GM23248 (cell line): ENCODE measurements at regions not wholly inside any gene's neighbourhood (a gene's known extent, or its start where the extent isn't known, plus 50 kb on each side); places are given as distances from the start of the nearest gene placed in this dataset.

ENCODE experiments used
- DNase-seq: peaks from one replicate; pipeline ENCODE4 v3.0.0-alpha.2; 2015
- H2AFZ ChIP-seq: fragments of 200-600 bp; sonication (generic); 2 replicates; pipeline ENCODE4 v1.6.1; 2016; ENCODE audit warnings: antibody characterized with exemption
- H3F3A ChIP-seq: fragments of 200-600 bp; sonication (generic); 2 replicates; pipeline ENCODE4 v1.6.1; 2016; ENCODE audit warnings: mild to moderate bottlenecking, antibody characterized with exemption, mixed run types; ENCODE audit not compliant: insufficient read depth
- H3K27ac ChIP-seq: fragments of 200-600 bp; sonication (generic); 2 replicates; pipeline ENCODE4 v1.5.1; 2016; ENCODE audit warnings: mild to moderate bottlenecking
- H3K27me3 ChIP-seq: fragments of 200-600 bp; sonication (generic); replicated peaks from 2 replicates; pipeline ENCODE4 v1.6.1; 2016; ENCODE audit warnings: mild to moderate bottlenecking; ENCODE audit not compliant: insufficient read depth
- H3K36me3 ChIP-seq: fragments of 200-600 bp; sonication (generic); 2 replicates; pipeline ENCODE4 v1.6.1; 2016; ENCODE audit warnings: low read depth, mild to moderate bottlenecking
- H3K4me1 ChIP-seq: fragments of 200-600 bp; sonication (generic); 2 replicates; pipeline ENCODE4 v1.6.1; 2016; ENCODE audit warnings: mild to moderate bottlenecking; ENCODE audit not compliant: insufficient read depth
- H3K4me2 ChIP-seq: fragments of 200-600 bp; sonication (generic); one replicate; pipeline ENCODE4 v1.6.1; 2016; ENCODE audit warnings: mild to moderate bottlenecking; ENCODE audit not compliant: unreplicated experiment
- H3K4me3 ChIP-seq: fragments of 200-600 bp; sonication (generic); 2 replicates; pipeline ENCODE4 v1.5.1; 2016; ENCODE audit warnings: mild to moderate bottlenecking
- H3K79me2 ChIP-seq: fragments of 200-600 bp; sonication (generic); 2 replicates; pipeline ENCODE4 v1.6.1; 2016; ENCODE audit warnings: mild to moderate bottlenecking; ENCODE audit not compliant: insufficient read depth
- H3K9ac ChIP-seq: fragments of 200-600 bp; sonication (generic); 2 replicates; pipeline ENCODE4 v1.6.1; 2016; ENCODE audit warnings: mild to moderate bottlenecking
- H3K9me2 ChIP-seq: fragments of 200-600 bp; sonication (generic); 2 replicates; pipeline ENCODE4 v1.6.1; 2016; ENCODE audit warnings: mixed run types, mild to moderate bottlenecking, moderate library complexity; ENCODE audit not compliant: insufficient read depth
- H3K9me3 ChIP-seq: fragments of 200-600 bp; sonication (generic); one replicate; pipeline ENCODE4 v1.6.1; 2017; ENCODE audit warnings: low read depth
- H4K20me1 ChIP-seq: fragments of 200-600 bp; sonication (generic); 2 replicates; pipeline ENCODE4 v1.6.0; 2016; ENCODE audit not compliant: insufficient read depth
- EZH2 ChIP-seq: fragments of 200-600 bp; sonication (generic); IDR thresholded peaks from 2 replicates; pipeline ENCODE4 v1.6.1; 2018; ENCODE audit warnings: antibody characterized with exemption, mild to moderate bottlenecking; ENCODE audit not compliant: insufficient read depth, poor library complexity, severe bottlenecking
- EZH2phosphoT487 ChIP-seq: fragments of 200-600 bp; sonication (generic); IDR thresholded peaks from 2 replicates; pipeline ENCODE4 v1.6.1; 2018; ENCODE audit warnings: antibody characterized with exemption, moderate library complexity, mild to moderate bottlenecking, low read depth; ENCODE audit not compliant: insufficient read depth
- WGBS, 2 experiments: methylation state at CpG; one replicate each; pipeline ENCODE4 v1.1.6; 2015 to 2017; ENCODE audit warnings: low lambda C conversion rate in 2 of 2, low coverage in 1 of 2; ENCODE audit errors: missing lambda C conversion rate in 2 of 2; 5-methylcytosine and 5-hydroxymethylcytosine counted together
- in situ Hi-C: fragments of 300-500 bp; cut with MboI; formaldehyde crosslinking; loops from 2 replicates; pipeline ENCODE4 v1.15.0; 2020

GRCh38 chr3:89971329-89971728 lies 863.9 kb downstream of the EPHA3 start:
- no peaks in the 10 kb centered on the region for H3F3A ChIP-seq
- no peak overlapping the region for H3K4me3 ChIP-seq
- no peak for DNase-seq
- no peak overlapping the region for H2AFZ ChIP-seq
- H3K4me2 ChIP-seq: no peak overlapping the region
- H3K9ac ChIP-seq: no peak overlapping the region
- no peaks in the 10 kb centered on the region for H3K9me2 ChIP-seq
- H3K4me1 ChIP-seq: no peaks in the 10 kb centered on the region
- no peaks in the 10 kb centered on the region for H3K36me3 ChIP-seq
- H4K20me1 ChIP-seq: no peaks in the 10 kb centered on the region
- no peak overlapping the region for H3K27ac ChIP-seq
- 15 to 19% methylated on average over 2 of the region's 2 CpGs for WGBS, 2 experiments
- no peak for TF ChIP-seq EZH2
- no peak for TF ChIP-seq EZH2phosphoT487
- H3K79me2 ChIP-seq: no peaks in the 10 kb centered on the region
- H3K9me3 ChIP-seq: no peaks in the 10 kb centered on the region
- in situ Hi-C loops: no loop called here
- no peaks in the 10 kb centered on the region for H3K27me3 ChIP-seq

GRCh38 chr3:89973156-89973555 lies 865.7 kb downstream of the EPHA3 start:
- Histone ChIP-seq H3K27me3 (no peaks in the 10 kb centered on the region), H2AFZ (no peak overlapping the region), H3K9ac (no peak overlapping the region), H3K27ac (no peak overlapping the region), H3K4me2 (no peak overlapping the region), H3K9me3 (no peaks in the 10 kb centered on the region), H3K36me3 (no peaks in the 10 kb centered on the region), H3F3A (no peaks in the 10 kb centered on the region), H4K20me1 (no peaks in the 10 kb centered on the region), H3K4me3 (no peak overlapping the region), H3K9me2 (no peaks in the 10 kb centered on the region), H3K4me1 (no peaks in the 10 kb centered on the region), H3K79me2 (no peaks in the 10 kb centered on the region)
- no peak for DNase-seq
- WGBS, 2 experiments: 24 to 32% methylated on average over 2 of the region's 2 CpGs
- in situ Hi-C loops: no loop called here
- TF ChIP-seq EZH2phosphoT487 (no peak), EZH2 (no peak)

- Histone ChIP-seq H3K4me3 (no peak overlapping the region), H3K27ac (no peak overlapping the region), H3F3A (no peaks in the 10 kb centered on the region), H3K4me2 (no peak overlapping the region), H3K36me3 (no peaks in the 10 kb centered on the region), H3K9me2 (no peaks in the 10 kb centered on the region), H3K9me3 (no peaks in the 10 kb centered on the region), H2AFZ (no peak overlapping the region), H3K9ac (no peak overlapping the region), H3K4me1 (no peaks in the 10 kb centered on the region), H4K20me1 (no peaks in the 10 kb centered on the region), H3K79me2 (no peaks in the 10 kb centered on the region), H3K27me3 (no peaks in the 10 kb centered on the region)
- TF ChIP-seq EZH2 (no peak), EZH2phosphoT487 (no peak)
- no peak for DNase-seq
- 3 to 7% methylated on average over 5 of the region's 5 CpGs for WGBS, 2 experiments
- in situ Hi-C loops: no loop called here
Measured at GRCh38 chr3:89974903-89975519, 867.6 kb downstream of the EPHA3 start.

- in situ Hi-C loops: no loop called here
- TF ChIP-seq EZH2: no peak
- TF ChIP-seq EZH2phosphoT487: no peak
- Histone ChIP-seq H2AFZ (no peak overlapping the region), H3K9me2 (no peaks in the 10 kb centered on the region), H3K4me2 (no peak overlapping the region), H3K27ac (no peak overlapping the region), H3K36me3 (no peaks in the 10 kb centered on the region), H3K79me2 (no peaks in the 10 kb centered on the region), H3K27me3 (no peaks in the 10 kb centered on the region), H4K20me1 (no peaks in the 10 kb centered on the region), H3K9me3 (no peaks in the 10 kb centered on the region), H3K4me3 (no peak overlapping the region), H3K4me1 (no peaks in the 10 kb centered on the region), H3K9ac (no peak overlapping the region), H3F3A (no peaks in the 10 kb centered on the region)
- DNase-seq: no peak
- 23 to 32% methylated on average over 2 of the region's 2 CpGs for WGBS, 2 experiments
Measured at GRCh38 chr3:89983449-89983848, 876.0 kb downstream of the EPHA3 start.
